Esophagus muscularis mucosa (tissue), 4 donors: ENCODE measurements at regions not wholly inside any gene's neighbourhood (a gene's known extent, or its start where the extent isn't known, plus 50 kb on each side); places are given as distances from the start of the nearest gene placed in this dataset.

Experiments used
- CTCF ChIP-seq, 3 experiments: fragments of 200-600 bp in 2 of 3; fragments of 450-650 bp in 1 of 3; sonication (generic) in 2 of 3; IDR thresholded peaks; one replicate each; pipeline ENCODE4 v1.5.1; 2017 to 2019; ENCODE audit warnings: antibody characterized with exemption in 3 of 3, mild to moderate bottlenecking in 2 of 3, moderate library complexity in 1 of 3
- EP300 ChIP-seq: sonication (generic); formaldehyde crosslinking; IDR thresholded peaks from one replicate; pipeline ENCODE4 v1.6.1; 2017; ENCODE audit warnings: antibody characterized with exemption
- POLR2A ChIP-seq: fragments of 450-650 bp; IDR thresholded peaks from one replicate; pipeline ENCODE4 v1.6.1; 2017; ENCODE audit warnings: antibody characterized with exemption, moderate library complexity, mild to moderate bottlenecking, low read depth

- no peak for TF ChIP-seq EP300
- no peak for TF ChIP-seq CTCF (IDR thresholded peaks at IDR 0.05)
- no peak for TF ChIP-seq POLR2A
Observed at GRCh38 chr5:127206320-127207113, 84.1 kb upstream of the MEGF10 start.
